ENCODE measurements at regions not wholly inside any gene's neighbourhood (a gene's known extent, or its start where the extent isn't known, plus 50 kb on each side); places are given as distances from the start of the nearest gene placed in this dataset.

DNA sequence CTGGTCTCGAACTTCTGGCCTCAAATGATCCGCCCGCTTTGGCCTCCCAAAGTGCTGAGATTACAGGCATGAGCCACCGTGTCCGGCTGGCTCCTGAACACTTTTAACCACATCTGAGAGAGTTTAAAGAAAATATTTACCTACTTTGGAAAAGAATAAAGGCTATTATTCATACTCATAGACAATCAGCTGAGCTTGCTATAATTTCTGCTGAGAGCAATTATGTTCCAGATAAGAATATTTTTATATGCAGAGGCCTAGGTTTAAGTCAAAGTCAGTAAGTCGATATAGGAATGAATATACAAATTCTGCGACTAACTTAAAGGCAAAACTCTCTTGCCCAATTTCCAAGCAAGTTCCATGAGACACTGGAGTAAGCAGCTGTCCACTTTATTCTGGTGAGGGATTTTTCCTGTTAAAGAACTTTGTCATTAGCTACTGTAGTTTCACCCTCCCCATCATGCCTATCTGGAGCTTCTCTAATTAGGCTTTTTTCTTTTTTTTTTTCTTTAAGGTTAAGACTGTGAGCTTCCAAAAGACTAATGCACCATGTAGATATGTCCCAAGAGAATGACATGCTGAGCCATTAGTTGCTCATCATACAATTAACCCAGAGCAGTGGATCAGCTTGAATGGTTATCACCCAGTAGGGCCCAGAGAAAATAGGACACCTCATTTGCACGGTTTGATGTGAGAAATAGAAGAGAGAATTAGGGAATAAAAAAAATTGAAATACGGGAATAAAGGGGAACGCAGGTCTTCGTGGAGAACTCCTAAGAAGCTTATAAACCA, 260.1 kb downstream of the KCNE4 start:
- TF ChIP-seq POLR2A (IDR thresholded peaks at IDR 0.05) = no peak
- TF ChIP-seq, protein P1, sequence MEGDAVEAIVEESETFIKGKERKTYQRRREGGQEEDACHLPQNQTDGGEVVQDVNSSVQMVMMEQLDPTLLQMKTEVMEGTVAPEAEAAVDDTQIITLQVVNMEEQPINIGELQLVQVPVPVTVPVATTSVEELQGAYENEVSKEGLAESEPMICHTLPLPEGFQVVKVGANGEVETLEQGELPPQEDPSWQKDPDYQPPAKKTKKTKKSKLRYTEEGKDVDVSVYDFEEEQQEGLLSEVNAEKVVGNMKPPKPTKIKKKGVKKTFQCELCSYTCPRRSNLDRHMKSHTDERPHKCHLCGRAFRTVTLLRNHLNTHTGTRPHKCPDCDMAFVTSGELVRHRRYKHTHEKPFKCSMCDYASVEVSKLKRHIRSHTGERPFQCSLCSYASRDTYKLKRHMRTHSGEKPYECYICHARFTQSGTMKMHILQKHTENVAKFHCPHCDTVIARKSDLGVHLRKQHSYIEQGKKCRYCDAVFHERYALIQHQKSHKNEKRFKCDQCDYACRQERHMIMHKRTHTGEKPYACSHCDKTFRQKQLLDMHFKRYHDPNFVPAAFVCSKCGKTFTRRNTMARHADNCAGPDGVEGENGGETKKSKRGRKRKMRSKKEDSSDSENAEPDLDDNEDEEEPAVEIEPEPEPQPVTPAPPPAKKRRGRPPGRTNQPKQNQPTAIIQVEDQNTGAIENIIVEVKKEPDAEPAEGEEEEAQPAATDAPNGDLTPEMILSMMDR (IDR thresholded peaks at IDR 0.05) = no peak
